ENCODE measurements at regions not wholly inside any gene's neighbourhood (a gene's known extent, or its start where the extent isn't known, plus 50 kb on each side); places are given as distances from the start of the nearest gene placed in this dataset.

DNA sequence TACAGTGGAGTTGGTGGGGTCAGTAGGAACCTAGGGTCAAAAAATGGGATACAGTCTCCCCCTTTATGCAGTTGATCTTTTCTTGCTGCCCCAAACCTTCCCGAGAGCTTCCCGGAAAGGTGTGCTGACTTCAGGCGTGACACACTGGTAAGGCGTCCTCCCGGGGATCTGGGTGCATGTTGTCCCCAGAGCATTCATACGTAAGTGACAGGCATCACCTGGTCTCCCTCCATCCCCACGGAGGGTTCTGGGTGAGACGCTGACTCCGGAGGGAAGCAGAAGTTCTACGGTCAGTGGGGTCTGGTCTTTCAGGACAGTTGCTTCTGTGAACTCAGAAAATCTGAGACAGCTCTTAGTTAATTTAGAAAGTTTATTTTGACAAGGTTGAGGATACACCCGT lies 159.6 kb upstream of the RTL1 start:
- H3K36me3 ChIP-seq (ENCODE audit: control insufficient read depth, insufficient read depth, low read length) = peaks cover 74% of the 10 kb centered on the region
- peak overlapping the region; percentile 40 to 43; a peak in 1 of 4 replicates for H4K8ac ChIP-seq (ENCODE audit: low read depth in 2 of 2, low read length in 2 of 2)
- peak overlapping the region; percentile 16; the same call in 1 of the 2 replicates for H4K5ac ChIP-seq (ENCODE audit: low read depth, low read length)
- H2BK15ac ChIP-seq (ENCODE audit: low read depth, low read length) = peak overlapping the region; percentile 77; the same call in 1 of the 3 replicates
- peaks cover 12 to 56% of the 10 kb centered on the region in 2 experiments; a peak in 3 of 4 replicates for H3K79me1 ChIP-seq (ENCODE audit: low read depth in 1 of 2, low read length in 2 of 2)
- H3K18ac ChIP-seq (ENCODE audit: low read depth, low read length) = peak overlapping the region; percentile 21; the same call in 1 of the 2 replicates
- H3K4ac ChIP-seq (ENCODE audit: low read depth, low read length) = peak overlapping the region; percentile 48
- peaks cover 14% of the 10 kb centered on the region for H3K4me1 ChIP-seq (ENCODE audit: control insufficient read depth, insufficient read depth, low read length)
- H3K14ac ChIP-seq (replicated peaks; ENCODE audit: low read depth, low read length) = peak overlapping the region; percentile 46
- no peak overlapping the region for H3K4me3 ChIP-seq (ENCODE audit: insufficient read depth, low read depth, low read length)
- peak overlapping the region; percentile 43 for H2BK20ac ChIP-seq (ENCODE audit: low read depth, low read length)
- no peak overlapping the region for H3K9ac ChIP-seq (ENCODE audit: low read depth, low read length)
- H3K27me3 ChIP-seq (ENCODE audit: control insufficient read depth, insufficient read depth, low read length) = no peaks in the 10 kb centered on the region
- H4K91ac ChIP-seq (ENCODE audit: insufficient read depth, low read depth, low read length) = peak overlapping the region; percentile 60; the same call in 1 of the 2 replicates
- in situ Hi-C loops (cut with MboI; ENCODE audit: low sequenced_read_pairs) = no loop called here
- H2BK120ac ChIP-seq (ENCODE audit: low read depth, low read length) = peak overlapping the region; percentile 33; the same call in 1 of the 2 replicates
- DNase-seq (no peak), ATAC-seq (ENCODE audit: low read depth) (no peak)
- no peak overlapping the region for H3K4me2 ChIP-seq (ENCODE audit: low read depth, low read length)
- 0 out of 2 replicates have a peak overlapping the region, but pooled peaks have one; percentile 10 for H3K27ac ChIP-seq (ENCODE audit: insufficient read depth, low read length)
- BruUV-seq (replicated peaks) = no TSS peak
- intact Hi-C loops (cut with micrococcal nuclease) = no loop called here
- peak overlapping the region; percentile 9 for H2BK5ac ChIP-seq (ENCODE audit: low read depth, low read length, poor library complexity, severe bottlenecking)
- no peak overlapping the region for H2AK9ac ChIP-seq (replicated peaks; ENCODE audit: low read depth, low read length, poor library complexity)
- H3K56ac ChIP-seq (ENCODE audit: extremely low read depth, insufficient read depth, low read length) = no peak overlapping the region
- CTCF ChIA-PET = no interaction called here
- peak overlapping the region; percentile 56; the same call in 1 of the 2 replicates for H3K23ac ChIP-seq (ENCODE audit: low read depth, low read length)
- POLR2A ChIA-PET (ENCODE audit: unreplicated experiment) = no interaction called here
- peaks cover 36% of the 10 kb centered on the region for H3K9me1 ChIP-seq (ENCODE audit: insufficient read depth, low read length)
- WGBS, 2 experiments (ENCODE audit: extremely low coverage in 2 of 2, insufficient read length in 1 of 2) = 100% methylated on average over 2 of the region's 11 CpGs; no CpG with 5 or more reads in 1 of the 2 experiments
- TF ChIP-seq CEBPB (IDR thresholded peaks at IDR 0.05; ENCODE audit: low read depth, low read length) (no peak), NFE2L2 (IDR thresholded peaks at IDR 0.05; ENCODE audit: low read depth, low read length) (no peak), BHLHE40 (IDR thresholded peaks at IDR 0.05; ENCODE audit: low read depth, low read length) (no peak), POLR2A (IDR thresholded peaks at IDR 0.05; ENCODE audit: low read depth, low read length) (no peak), CHD1 (IDR thresholded peaks at IDR 0.05; ENCODE audit: low read depth, low read length) (no peak)
- TF ChIP-seq, protein P1, sequence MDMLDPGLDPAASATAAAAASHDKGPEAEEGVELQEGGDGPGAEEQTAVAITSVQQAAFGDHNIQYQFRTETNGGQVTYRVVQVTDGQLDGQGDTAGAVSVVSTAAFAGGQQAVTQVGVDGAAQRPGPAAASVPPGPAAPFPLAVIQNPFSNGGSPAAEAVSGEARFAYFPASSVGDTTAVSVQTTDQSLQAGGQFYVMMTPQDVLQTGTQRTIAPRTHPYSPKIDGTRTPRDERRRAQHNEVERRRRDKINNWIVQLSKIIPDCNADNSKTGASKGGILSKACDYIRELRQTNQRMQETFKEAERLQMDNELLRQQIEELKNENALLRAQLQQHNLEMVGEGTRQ (IDR thresholded peaks at IDR 0.05; ENCODE audit: low read depth, low read length) = no peak
- peak overlapping the region; percentile 88; the same call in 1 of the 2 replicates for H2AK5ac ChIP-seq (ENCODE audit: low read depth, low read length)
- peak overlapping the region; percentile 52 for H2AFZ ChIP-seq (replicated peaks; ENCODE audit: low read length, poor library complexity)
- dilution Hi-C loops (cut with HindIII; ENCODE audit: low sequenced_read_pairs, unreplicated experiment) = no loop called here
- no peaks in the 10 kb centered on the region for H3K9me3 ChIP-seq (ENCODE audit: control insufficient read depth, insufficient read depth, low read length)
- H4K20me1 ChIP-seq (ENCODE audit: insufficient read depth, low read length) = peaks cover 37% of the 10 kb centered on the region
